D721Med (cell line): ENCODE measurements at regions not wholly inside any gene's neighbourhood (a gene's known extent, or its start where the extent isn't known, plus 50 kb on each side); places are given as distances from the start of the nearest gene placed in this dataset.

Experiments
- DNase-seq: peaks from one replicate; pipeline ENCODE4 v3.0.0; 2011; ENCODE audit warnings: low spot score; ENCODE audit not compliant: insufficient read length
- FAIRE-seq: peaks from 2 replicates; lab custom pipeline; 2011; peaks lifted over from hg19 to GRCh38; lab: Jason Lieb, UNC
- TF ChIP-seq, protein P1 (sequence below): IDR thresholded peaks from 2 replicates; pipeline ENCODE4 v1.5.1; 2012; ENCODE audit warnings: mild to moderate bottlenecking, control low read depth; ENCODE audit not compliant: insufficient read depth; ENCODE audit errors: missing control alignments

DNA sequence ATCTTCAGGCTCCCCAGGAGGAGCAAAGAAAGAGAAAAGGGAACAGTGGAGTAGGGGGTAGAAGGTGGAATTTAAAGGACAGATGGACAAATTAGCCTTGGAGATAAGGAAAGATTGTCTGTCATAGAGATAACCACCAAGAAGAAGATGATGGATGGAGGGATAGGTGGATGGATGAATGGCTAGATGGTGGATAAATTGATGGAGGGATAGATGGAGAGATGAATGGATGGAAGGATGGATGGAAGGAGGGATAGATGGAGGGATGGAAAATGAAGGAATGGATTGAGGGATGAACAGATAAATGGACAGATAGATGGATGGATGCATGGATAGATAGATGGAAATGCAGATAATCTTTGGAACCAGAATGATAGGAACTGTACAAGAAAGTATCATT, 102.8 kb downstream of the TNFAIP3 start:
- no peak for FAIRE-seq
- DNase-seq = no peak
- TF ChIP-seq, protein P1, sequence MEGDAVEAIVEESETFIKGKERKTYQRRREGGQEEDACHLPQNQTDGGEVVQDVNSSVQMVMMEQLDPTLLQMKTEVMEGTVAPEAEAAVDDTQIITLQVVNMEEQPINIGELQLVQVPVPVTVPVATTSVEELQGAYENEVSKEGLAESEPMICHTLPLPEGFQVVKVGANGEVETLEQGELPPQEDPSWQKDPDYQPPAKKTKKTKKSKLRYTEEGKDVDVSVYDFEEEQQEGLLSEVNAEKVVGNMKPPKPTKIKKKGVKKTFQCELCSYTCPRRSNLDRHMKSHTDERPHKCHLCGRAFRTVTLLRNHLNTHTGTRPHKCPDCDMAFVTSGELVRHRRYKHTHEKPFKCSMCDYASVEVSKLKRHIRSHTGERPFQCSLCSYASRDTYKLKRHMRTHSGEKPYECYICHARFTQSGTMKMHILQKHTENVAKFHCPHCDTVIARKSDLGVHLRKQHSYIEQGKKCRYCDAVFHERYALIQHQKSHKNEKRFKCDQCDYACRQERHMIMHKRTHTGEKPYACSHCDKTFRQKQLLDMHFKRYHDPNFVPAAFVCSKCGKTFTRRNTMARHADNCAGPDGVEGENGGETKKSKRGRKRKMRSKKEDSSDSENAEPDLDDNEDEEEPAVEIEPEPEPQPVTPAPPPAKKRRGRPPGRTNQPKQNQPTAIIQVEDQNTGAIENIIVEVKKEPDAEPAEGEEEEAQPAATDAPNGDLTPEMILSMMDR = no peak

DNA sequence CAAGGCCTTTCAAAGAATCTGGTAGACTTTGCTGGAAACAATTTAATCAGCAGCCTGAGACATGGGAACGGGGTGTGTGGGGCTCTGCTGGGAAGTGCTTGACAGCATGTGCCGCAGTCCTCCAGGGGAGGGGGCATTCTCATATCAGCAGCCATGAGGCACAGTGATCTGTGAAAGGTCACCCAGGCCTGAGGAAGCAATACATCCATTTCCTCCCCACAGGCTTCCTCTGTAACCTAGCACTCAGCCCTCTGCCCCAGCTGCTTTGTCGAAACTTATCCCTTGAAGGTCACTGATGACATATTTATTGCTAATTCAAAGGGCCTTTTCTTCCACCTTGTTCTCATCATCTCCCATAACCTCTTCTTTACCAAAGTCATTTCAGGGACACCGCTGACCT, 103.3 kb downstream of the TNFAIP3 start:
- TF ChIP-seq, protein P1 = no peak
- DNase-seq (no peak), FAIRE-seq (no peak)

DNA sequence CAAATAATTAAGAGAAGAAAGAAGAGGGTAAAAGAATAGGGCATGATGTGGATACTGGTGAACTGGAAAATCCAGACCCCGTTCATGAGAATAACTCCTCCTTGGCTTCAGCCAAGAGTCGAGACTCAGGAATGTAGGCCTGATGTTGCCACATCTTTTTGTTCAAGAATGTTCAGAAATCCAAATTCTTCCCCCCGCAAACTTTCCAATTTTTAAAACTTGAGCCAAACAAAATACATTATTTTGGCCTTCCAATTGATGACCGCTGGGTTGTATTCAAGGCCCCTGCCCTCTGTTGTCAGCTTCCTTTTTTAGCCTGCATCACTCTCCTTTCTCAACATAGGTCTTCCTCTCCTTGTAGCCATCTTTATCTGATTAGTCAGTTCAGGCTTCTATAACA, 106.1 kb downstream of the TNFAIP3 start:
- no peak for FAIRE-seq
- DNase-seq = no peak
- TF ChIP-seq, protein P1 = no peak

DNA sequence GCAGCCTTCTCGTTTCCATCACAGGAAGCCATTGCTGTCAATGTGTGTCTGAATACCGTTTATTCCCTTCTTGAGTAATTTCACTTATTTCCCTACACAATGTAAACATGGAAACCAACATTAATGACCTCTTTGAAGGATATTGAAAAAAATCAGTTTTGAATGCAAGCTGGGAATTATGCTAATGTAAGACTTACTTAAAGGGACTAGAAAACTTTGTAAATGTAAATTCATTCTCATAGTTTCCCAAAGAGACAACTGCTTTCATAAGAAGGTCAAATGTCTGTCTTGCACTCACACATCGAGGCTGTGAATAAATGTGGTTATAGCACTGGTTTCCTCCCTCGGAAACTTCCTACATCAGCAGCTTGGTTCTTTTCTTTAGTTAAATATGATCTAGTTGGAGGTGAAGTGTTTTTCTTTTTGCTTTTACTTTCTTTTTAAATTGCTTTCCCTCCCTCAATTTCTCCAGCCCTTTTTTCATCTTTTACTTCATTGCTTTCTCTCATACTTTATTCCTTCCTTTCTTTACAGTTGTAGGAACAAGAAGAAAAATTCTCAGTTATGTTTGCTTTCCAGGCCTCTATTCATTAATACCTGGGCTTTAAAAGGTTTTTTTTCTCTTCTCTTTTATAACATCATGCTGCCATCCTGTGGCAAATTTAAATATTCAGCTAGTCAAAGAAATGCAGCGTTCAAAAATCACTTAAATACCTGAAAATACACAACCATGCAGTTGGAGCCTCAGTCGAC, 108.3 kb downstream of the TNFAIP3 start:
- TF ChIP-seq, protein P1 = peak; percentile 8
- no peak for DNase-seq
- no peak for FAIRE-seq

DNA sequence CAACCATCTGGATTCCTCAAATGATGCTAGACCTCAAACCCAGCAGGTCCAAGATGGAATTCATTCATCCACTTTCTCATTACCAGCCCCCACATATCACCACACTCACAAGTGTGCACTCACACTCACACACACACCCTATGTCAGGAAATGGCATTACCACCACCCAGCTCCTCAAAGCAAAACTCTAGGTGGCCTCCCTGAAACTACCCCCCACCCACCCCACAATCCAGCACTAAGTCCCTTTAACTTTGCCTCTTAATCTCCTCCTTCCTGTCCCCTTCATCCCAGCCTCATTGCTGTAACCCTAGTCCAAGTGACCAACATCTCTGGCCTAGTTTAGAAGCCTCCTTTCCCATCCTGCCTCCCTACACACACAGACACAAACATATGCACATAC, 109.4 kb downstream of the TNFAIP3 start:
- no peak for FAIRE-seq
- TF ChIP-seq, protein P1 = no peak

DNA sequence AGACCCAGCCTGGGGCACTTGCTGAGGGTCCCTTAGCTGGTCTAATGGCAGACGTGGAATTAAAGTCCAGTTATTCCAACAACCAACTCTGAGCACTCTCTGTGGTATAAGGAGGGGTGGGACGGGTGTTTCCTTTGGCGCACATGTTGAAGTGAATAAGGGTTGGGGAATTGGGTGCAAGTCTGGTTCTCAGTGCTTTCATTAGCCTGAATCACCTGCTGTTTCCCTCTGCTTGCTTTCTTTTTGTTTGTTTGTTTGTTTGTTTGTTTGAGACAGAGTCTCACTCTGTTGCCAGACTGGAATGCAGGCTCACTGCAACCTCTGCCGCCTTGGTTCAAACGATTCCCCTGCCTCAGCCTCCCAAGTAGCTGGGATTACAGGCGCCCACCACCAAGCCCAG, 110.1 kb downstream of the TNFAIP3 start:
- no peak for DNase-seq
- no peak for FAIRE-seq

More for the DNA sequence above, 109.4 kb downstream of the TNFAIP3 start:
- no peak for DNase-seq

DNA sequence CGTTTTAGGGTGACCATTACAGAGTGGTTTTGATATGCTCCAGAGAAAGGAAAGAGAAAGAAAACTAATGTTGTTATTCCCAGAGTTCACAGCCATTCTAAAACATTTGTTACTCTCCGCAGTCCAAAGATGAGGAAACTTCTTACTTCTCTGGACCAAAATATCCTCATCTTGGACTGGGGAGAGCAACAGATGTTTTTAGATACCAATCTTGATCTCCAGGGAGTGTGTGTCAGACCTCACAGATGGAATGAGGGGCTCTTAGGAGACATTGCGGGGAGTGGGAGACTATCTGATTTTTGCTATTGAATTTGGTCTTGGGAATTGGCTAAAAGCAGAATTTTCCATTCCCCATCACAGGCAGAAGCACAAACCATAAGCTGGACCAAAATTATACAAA, 110.8 kb downstream of the TNFAIP3 start:
- TF ChIP-seq, protein P1 = no peak

More for the DNA sequence above, 110.1 kb downstream of the TNFAIP3 start:
- TF ChIP-seq, protein P1 = no peak

More for the DNA sequence above, 110.8 kb downstream of the TNFAIP3 start:
- no peak for DNase-seq
- FAIRE-seq = no peak
